Parathyroid adenoma (tissue), 2 donors: ENCODE measurements at regions not wholly inside any gene's neighbourhood (a gene's known extent, or its start where the extent isn't known, plus 50 kb on each side); places are given as distances from the start of the nearest gene placed in this dataset.

Source experiments
- H2AFZ ChIP-seq: fragments of 300-600 bp; sonication (generic); one replicate; pipeline ENCODE4 v1.7.0; 2017; ENCODE audit warnings: antibody characterized with exemption, mild to moderate bottlenecking
- H3K27ac ChIP-seq: fragments of 300-600 bp; sonication (generic); one replicate; pipeline ENCODE4 v1.7.0; 2017
- H3K27me3 ChIP-seq: fragments of 300-600 bp; sonication (generic); one replicate; pipeline ENCODE4 v1.7.0; 2017; ENCODE audit warnings: low read length; ENCODE audit not compliant: control insufficient read depth, insufficient read depth
- H3K36me3 ChIP-seq: fragments of 300-600 bp; sonication (generic); one replicate; pipeline ENCODE4 v1.7.0; 2017; ENCODE audit warnings: low read length; ENCODE audit not compliant: control insufficient read depth, insufficient read depth
- H3K4me1 ChIP-seq: fragments of 300-600 bp; sonication (generic); one replicate; pipeline ENCODE4 v1.7.0; 2017; ENCODE audit warnings: control low read depth
- H3K4me2 ChIP-seq: fragments of 300-600 bp; sonication (generic); one replicate; pipeline ENCODE4 v1.7.0; 2017; ENCODE audit warnings: low read length
- H3K4me3 ChIP-seq: fragments of 300-600 bp; sonication (generic); one replicate; pipeline ENCODE4 v1.7.0; 2017; ENCODE audit warnings: low read depth, low read length
- H3K79me2 ChIP-seq: fragments of 300-600 bp; sonication (generic); one replicate; pipeline ENCODE4 v1.7.0; 2017; ENCODE audit warnings: control low read depth
- H3K9ac ChIP-seq: fragments of 300-600 bp; sonication (generic); one replicate; pipeline ENCODE4 v1.7.0; 2017; ENCODE audit warnings: mild to moderate bottlenecking
- H3K9me3 ChIP-seq: fragments of 300-600 bp; sonication (generic); one replicate; pipeline ENCODE4 v1.7.0; 2017; ENCODE audit warnings: low read length; ENCODE audit not compliant: control insufficient read depth
- CTCF ChIP-seq: fragments of 300-600 bp; sonication (generic); IDR thresholded peaks from one replicate; pipeline ENCODE4 v1.7.0; 2017; ENCODE audit warnings: antibody characterized with exemption, mild to moderate bottlenecking
- donor health status: primary hyperparathyroidism.

DNA sequence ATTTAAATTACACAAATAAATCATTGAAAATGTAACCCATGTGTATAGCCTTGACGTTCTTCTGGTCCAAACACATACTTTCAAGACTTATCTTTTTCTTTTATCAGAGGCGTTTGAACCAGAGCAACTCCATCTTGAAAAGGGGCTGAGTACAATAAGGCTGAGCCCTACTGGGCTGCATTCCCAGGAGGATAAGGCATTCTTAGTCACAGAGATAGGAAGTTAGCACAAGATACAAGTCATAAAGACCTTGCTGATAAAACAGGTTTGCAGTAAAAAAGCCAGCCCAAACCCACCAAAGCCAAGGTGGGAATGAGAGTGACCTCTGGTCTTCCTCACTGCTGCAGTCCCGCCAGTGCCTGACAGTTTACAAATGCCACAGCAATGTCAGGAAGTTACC is 101.0 kb upstream of the IGSF10 start:
- H3K36me3 ChIP-seq = no peaks in the 10 kb centered on the region
- H3K9me3 ChIP-seq = no peaks in the 10 kb centered on the region
- H3K4me1 ChIP-seq = no peaks in the 10 kb centered on the region
- no peak overlapping the region for H3K4me3 ChIP-seq
- no peak overlapping the region for H3K9ac ChIP-seq
- H3K4me2 ChIP-seq = no peak overlapping the region
- H3K27ac ChIP-seq = no peak overlapping the region
- no peak for TF ChIP-seq CTCF
- no peaks in the 10 kb centered on the region for H3K27me3 ChIP-seq
- H2AFZ ChIP-seq = no peak overlapping the region
- H3K79me2 ChIP-seq = no peaks in the 10 kb centered on the region

DNA sequence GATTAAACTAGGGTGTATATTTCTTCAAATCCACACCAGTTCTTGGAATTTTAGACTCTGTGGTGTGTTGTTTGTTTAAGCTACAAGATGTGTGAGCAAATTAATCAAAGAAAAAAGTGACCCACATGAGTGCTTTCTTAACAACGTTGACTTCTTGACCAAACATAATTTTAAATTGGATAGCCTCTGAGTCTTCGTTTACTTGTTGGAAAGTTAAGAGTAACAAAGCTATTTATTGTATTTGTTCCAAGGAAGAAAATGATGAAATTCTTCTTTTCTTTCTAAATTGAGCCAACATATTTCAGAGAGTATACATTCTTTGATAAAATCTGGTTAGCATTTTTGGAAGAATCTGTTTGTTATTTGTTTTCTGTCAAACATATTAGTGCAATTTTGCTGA is 99.9 kb upstream of the IGSF10 start:
- no peaks in the 10 kb centered on the region for H3K27me3 ChIP-seq
- H3K27ac ChIP-seq = no peak overlapping the region
- no peak overlapping the region for H3K4me3 ChIP-seq
- H3K4me1 ChIP-seq = no peaks in the 10 kb centered on the region
- H3K36me3 ChIP-seq = no peaks in the 10 kb centered on the region
- TF ChIP-seq CTCF = no peak
- H3K9me3 ChIP-seq = no peaks in the 10 kb centered on the region
- H3K9ac ChIP-seq = no peak overlapping the region
- H2AFZ ChIP-seq = no peak overlapping the region
- no peak overlapping the region for H3K4me2 ChIP-seq
- H3K79me2 ChIP-seq = no peaks in the 10 kb centered on the region

- no peak for TF ChIP-seq CTCF
- H3K4me2 ChIP-seq = no peak overlapping the region
- H3K4me3 ChIP-seq = no peak overlapping the region
These were observed 98.9 kb upstream of the IGSF10 start for GRCh38 chr3:151559736-151560135.

GRCh38 chr3:151558661-151559060 is 97.8 kb upstream of the IGSF10 start:
- Histone ChIP-seq H3K4me2 (no peak overlapping the region), H3K27me3 (no peaks in the 10 kb centered on the region), H2AFZ (no peak overlapping the region), H3K36me3 (no peaks in the 10 kb centered on the region), H3K9me3 (no peaks in the 10 kb centered on the region), H3K79me2 (no peaks in the 10 kb centered on the region), H3K9ac (no peak overlapping the region), H3K4me1 (no peaks in the 10 kb centered on the region), H3K27ac (no peak overlapping the region), H3K4me3 (no peak overlapping the region)
- no peak for TF ChIP-seq CTCF

More at GRCh38 chr3:151559736-151560135, 98.9 kb upstream of the IGSF10 start:
- H2AFZ ChIP-seq = no peak overlapping the region
- H3K27me3 ChIP-seq = no peaks in the 10 kb centered on the region
- H3K79me2 ChIP-seq = no peaks in the 10 kb centered on the region
- no peaks in the 10 kb centered on the region for H3K9me3 ChIP-seq
- H3K9ac ChIP-seq = no peak overlapping the region
- no peak overlapping the region for H3K27ac ChIP-seq
- no peaks in the 10 kb centered on the region for H3K4me1 ChIP-seq
- no peaks in the 10 kb centered on the region for H3K36me3 ChIP-seq

DNA sequence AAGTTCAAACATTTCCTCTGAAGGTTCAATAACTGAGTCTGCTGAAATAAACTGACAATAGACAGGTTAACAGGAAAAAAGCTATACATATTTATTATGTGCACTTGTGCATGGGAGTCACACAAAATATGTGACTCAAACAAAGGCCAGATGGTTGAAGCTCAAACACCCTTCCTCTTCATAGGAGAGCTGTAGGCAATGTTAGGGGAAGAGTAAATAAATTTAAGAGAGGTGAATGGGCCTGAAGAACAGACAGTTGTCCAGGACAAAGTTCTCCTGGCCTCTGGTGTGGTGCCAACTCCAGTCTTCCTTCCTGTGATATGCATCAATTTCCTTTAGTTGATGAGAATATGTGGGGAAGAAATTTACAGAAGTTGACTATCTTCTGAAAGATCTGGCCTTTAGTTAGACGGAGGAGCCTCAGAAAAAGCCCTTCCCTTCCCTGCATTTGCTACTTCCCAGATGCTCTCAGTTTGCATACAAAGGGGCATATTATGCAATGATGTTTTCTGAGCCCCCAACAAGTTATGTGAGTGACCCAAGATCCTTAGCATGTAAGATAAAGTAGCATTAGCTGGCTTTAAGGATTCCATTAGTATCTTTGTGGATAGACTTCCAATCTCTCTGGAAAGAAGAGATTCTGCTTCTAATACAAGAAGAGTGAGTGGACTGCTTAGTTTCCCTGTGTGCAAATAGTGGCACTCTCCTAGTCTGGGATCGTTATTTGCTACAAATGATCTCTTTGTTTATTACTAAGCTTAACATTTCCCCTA is 96.4 kb upstream of the IGSF10 start:
- H3K4me2 ChIP-seq = no peak overlapping the region
- no peak overlapping the region for H3K4me3 ChIP-seq
- H3K27ac ChIP-seq = no peak overlapping the region
- H3K79me2 ChIP-seq = no peaks in the 10 kb centered on the region
- H3K9me3 ChIP-seq = no peaks in the 10 kb centered on the region
- no peaks in the 10 kb centered on the region for H3K4me1 ChIP-seq
- H3K36me3 ChIP-seq = no peaks in the 10 kb centered on the region
- TF ChIP-seq CTCF = no peak
- no peak overlapping the region for H3K9ac ChIP-seq
- H3K27me3 ChIP-seq = no peaks in the 10 kb centered on the region
- H2AFZ ChIP-seq = no peak overlapping the region
